GM19468 (cell line): ENCODE measurements at regions not wholly inside any gene's neighbourhood (a gene's known extent, or its start where the extent isn't known, plus 50 kb on each side); places are given as distances from the start of the nearest gene placed in this dataset.
"Not testable (repeated sequence)": the region's sequence is repeated elsewhere in the genome, so short reads cannot be mapped to it uniquely, and the experiment has no call there.

Source experiments
- ATAC-seq: cut with Tn5 transposase; IDR thresholded peaks from one replicate; pipeline ENCODE4 v1.9.1; 2021; ENCODE audit warnings: mild to moderate bottlenecking, moderate library complexity, moderate number of reproducible peaks; ENCODE audit not compliant: unreplicated experiment; ENCODE audit errors: extremely low read depth

GRCh38 chr9:108439947-108440346 is 415.8 kb downstream of the ACTL7B start:
- ATAC-seq: no peak

GRCh38 chr9:108437656-108438055 is 418.1 kb downstream of the ACTL7B start:
- no peak for ATAC-seq

- ATAC-seq: no peak
Measured at GRCh38 chr9:108436448-108436847, 419.3 kb downstream of the ACTL7B start.

- no peak for ATAC-seq
Measured at GRCh38 chr9:108434502-108434901, 421.3 kb downstream of the ACTL7B start.

GRCh38 chr9:108434036-108434435 is 421.8 kb downstream of the ACTL7B start:
- ATAC-seq: no peak

GRCh38 chr9:108430655-108431054 is 425.1 kb downstream of the ACTL7B start:
- no peak for ATAC-seq

- no peak for ATAC-seq
Measured at GRCh38 chr9:108427751-108428150, 428.0 kb downstream of the ACTL7B start.

GRCh38 chr9:108426421-108426940 is 429.3 kb downstream of the ACTL7B start:
- not testable (repeated sequence) for ATAC-seq

- ATAC-seq: no peak
Measured at GRCh38 chr9:108423433-108423832, 432.4 kb downstream of the ACTL7B start.

- ATAC-seq: no peak
Measured at GRCh38 chr9:108419379-108419778, 436.4 kb downstream of the ACTL7B start.

- no peak for ATAC-seq
Measured at GRCh38 chr9:108417726-108418125, 438.1 kb downstream of the ACTL7B start.

- ATAC-seq: no peak
Measured at GRCh38 chr9:108417312-108417711, 438.5 kb downstream of the ACTL7B start.

GRCh38 chr9:108416324-108416723 is 439.5 kb downstream of the ACTL7B start:
- no peak for ATAC-seq

- ATAC-seq: no peak
Measured at GRCh38 chr9:108413809-108414208, 442.0 kb downstream of the ACTL7B start.

GRCh38 chr9:108412755-108413154 is 443.0 kb downstream of the ACTL7B start:
- ATAC-seq: no peak

- no peak for ATAC-seq
Measured at GRCh38 chr9:108411632-108412031, 444.2 kb downstream of the ACTL7B start.

- ATAC-seq: no peak
Measured at GRCh38 chr9:108410161-108410560, 445.6 kb downstream of the ACTL7B start.

GRCh38 chr9:108400297-108400696 is 455.5 kb downstream of the ACTL7B start:
- ATAC-seq: no peak

GRCh38 chr9:108399851-108400250 is 455.9 kb downstream of the ACTL7B start:
- no peak for ATAC-seq

- no peak for ATAC-seq
Measured at GRCh38 chr9:108397286-108397685, 458.5 kb downstream of the ACTL7B start.

- no peak for ATAC-seq
Measured at GRCh38 chr9:108396611-108397010, 459.2 kb downstream of the ACTL7B start.

GRCh38 chr9:108396193-108396592 is 459.6 kb downstream of the ACTL7B start:
- ATAC-seq: no peak

- ATAC-seq: no peak
Measured at GRCh38 chr9:108395421-108395820, 460.4 kb downstream of the ACTL7B start.
